Body of pancreas (tissue), 4 donors: ENCODE measurements at regions not wholly inside any gene's neighbourhood (a gene's known extent, or its start where the extent isn't known, plus 50 kb on each side); places are given as distances from the start of the nearest gene placed in this dataset.

Experiments
- CTCF ChIP-seq, 7 experiments: fragments of 450-650 bp in 4 of 7; fragments of 200-600 bp in 3 of 7; sonication (generic) in 3 of 7; IDR thresholded peaks; one replicate each; pipeline ENCODE4 v1.5.1; 2016 to 2019; ENCODE audit warnings: antibody characterized with exemption in 7 of 7
- POLR2A ChIP-seq, 3 donors: fragments of 450-650 bp; IDR thresholded peaks; one replicate each; pipeline ENCODE4 v1.6.1; 2016; ENCODE audit warnings: antibody characterized with exemption in 3 of 3, mild to moderate bottlenecking in 2 of 3

GRCh38 chr1:228944935-228945371 lies 209.7 kb downstream of the RHOU start:
- TF ChIP-seq CTCF (IDR thresholded peaks at IDR 0.05) = no peak
- no peak for TF ChIP-seq POLR2A (IDR thresholded peaks at IDR 0.05)
